H9 (cell line): ENCODE measurements at regions not wholly inside any gene's neighbourhood (a gene's known extent, or its start where the extent isn't known, plus 50 kb on each side); places are given as distances from the start of the nearest gene placed in this dataset.

Source experiments
- DNase-seq: peaks from one replicate; pipeline ENCODE4 v3.0.0-alpha.2; 2017
- H2AFZ ChIP-seq: one replicate; pipeline ENCODE4 v1.6.1; 2013; ENCODE audit warnings: mild to moderate bottlenecking, low read length, control low read depth, moderate library complexity
- H2AK5ac ChIP-seq: 2 replicates; pipeline ENCODE4 v1.6.1; 2013; ENCODE audit warnings: low read length, control low read depth, mixed read lengths; ENCODE audit not compliant: insufficient read length
- H2BK120ac ChIP-seq: one replicate; pipeline ENCODE4 v1.6.1; 2013; ENCODE audit warnings: low read depth, mild to moderate bottlenecking, low read length, control low read depth, inconsistent platforms; ENCODE audit not compliant: poor library complexity, severe bottlenecking
- H2BK12ac ChIP-seq: 2 replicates; pipeline ENCODE4 v1.6.1; 2013; ENCODE audit warnings: low read length, control low read depth, mixed read lengths, low read depth; ENCODE audit not compliant: insufficient read length
- H2BK15ac ChIP-seq: 2 replicates; pipeline ENCODE4 v1.6.1; 2013; ENCODE audit warnings: low read depth, low read length, control low read depth
- H2BK20ac ChIP-seq: one replicate; pipeline ENCODE4 v1.6.1; 2013; ENCODE audit warnings: low read depth, mild to moderate bottlenecking, low read length, control low read depth, inconsistent platforms; ENCODE audit not compliant: poor library complexity, severe bottlenecking
- H2BK5ac ChIP-seq: 2 replicates; pipeline ENCODE4 v1.6.1; 2013; ENCODE audit warnings: low read length, control low read depth, mixed read lengths; ENCODE audit not compliant: insufficient read length
- H3K14ac ChIP-seq: 2 replicates; pipeline ENCODE4 v1.6.1; 2013; ENCODE audit warnings: low read length, control low read depth; ENCODE audit not compliant: insufficient read depth
- H3K18ac ChIP-seq: 2 replicates; pipeline ENCODE4 v1.6.1; 2013; ENCODE audit warnings: low read depth, mild to moderate bottlenecking, mixed read lengths, low read length, control low read depth; ENCODE audit not compliant: insufficient read length
- H3K23ac ChIP-seq: 2 replicates; pipeline ENCODE4 v1.6.1; 2013; ENCODE audit warnings: low read length, control low read depth, mixed read lengths, low read depth; ENCODE audit not compliant: insufficient read length
- H3K23me2 ChIP-seq: 2 replicates; pipeline ENCODE4 v1.6.1; 2013; ENCODE audit warnings: low read depth, mild to moderate bottlenecking, mixed read lengths, low read length, control low read depth; ENCODE audit not compliant: insufficient read length, poor library complexity, severe bottlenecking
- H3K27ac ChIP-seq: 2 replicates; pipeline ENCODE4 v1.5.1; 2013; ENCODE audit warnings: low read length, control low read depth, mixed read lengths, low read depth; ENCODE audit not compliant: insufficient read length
- H3K27me3 ChIP-seq: 2 replicates; pipeline ENCODE4 v1.6.1; 2013; ENCODE audit warnings: low read length, control low read depth, inconsistent platforms; ENCODE audit not compliant: insufficient read depth
- H3K4ac ChIP-seq: 2 replicates; pipeline ENCODE4 v1.6.1; 2013; ENCODE audit warnings: low read depth, mild to moderate bottlenecking, control low read depth, inconsistent platforms, low read length, moderate library complexity
- H3K4me1 ChIP-seq: 2 replicates; pipeline ENCODE4 v1.6.1; 2013; ENCODE audit warnings: low read length, control low read depth, inconsistent platforms; ENCODE audit not compliant: insufficient read depth
- H3K4me2 ChIP-seq: 2 replicates; pipeline ENCODE4 v1.6.1; 2013; ENCODE audit warnings: low read length, control low read depth, mixed read lengths; ENCODE audit not compliant: insufficient read length, insufficient read depth
- H3K56ac ChIP-seq: 2 replicates; pipeline ENCODE4 v1.6.1; 2013; ENCODE audit warnings: low read depth, mild to moderate bottlenecking, mixed read lengths, low read length, control low read depth; ENCODE audit not compliant: insufficient read length
- H3K79me1 ChIP-seq: 2 replicates; pipeline ENCODE4 v1.6.1; 2013; ENCODE audit warnings: low read depth, mild to moderate bottlenecking, moderate library complexity, low read length, control low read depth, inconsistent platforms; ENCODE audit not compliant: insufficient read depth, poor library complexity, severe bottlenecking
- H3K79me2 ChIP-seq: 2 replicates; pipeline ENCODE4 v1.6.1; 2013; ENCODE audit warnings: low read length, control low read depth, inconsistent platforms; ENCODE audit not compliant: insufficient read depth
- H3K9ac ChIP-seq: 2 replicates; pipeline ENCODE4 v1.6.1; 2013; ENCODE audit warnings: low read length, control low read depth, mixed read lengths; ENCODE audit not compliant: insufficient read length; ENCODE audit errors: extremely low read depth
- H3K9me3 ChIP-seq: one replicate; pipeline ENCODE4 v1.6.1; 2013; ENCODE audit warnings: low read depth, low read length, inconsistent platforms; ENCODE audit not compliant: control insufficient read depth
- H3T11ph ChIP-seq: one replicate; pipeline ENCODE4 v1.6.1; 2013; ENCODE audit warnings: mild to moderate bottlenecking, low read length, control low read depth, inconsistent platforms
- H4K20me1 ChIP-seq: one replicate; pipeline ENCODE4 v1.6.1; 2013; ENCODE audit not compliant: control insufficient read depth, insufficient read length, insufficient read depth
- H4K5ac ChIP-seq: 2 replicates; pipeline ENCODE4 v1.6.1; 2013; ENCODE audit warnings: low read depth, mild to moderate bottlenecking, mixed read lengths, low read length, control low read depth; ENCODE audit not compliant: insufficient read length
- H4K8ac ChIP-seq: replicated peaks from 2 replicates; pipeline ENCODE4 v1.6.1; 2013; ENCODE audit warnings: low read length, control low read depth, mixed read lengths, low read depth; ENCODE audit not compliant: insufficient read length
- H4K91ac ChIP-seq: 2 replicates; pipeline ENCODE4 v1.6.1; 2013; ENCODE audit warnings: low read depth, mild to moderate bottlenecking, moderate library complexity, mixed read lengths, low read length, control low read depth; ENCODE audit not compliant: insufficient read length
- H3K27ac Mint-ChIP-seq, 3 experiments: 2 replicates in 2 of 3; 3 replicates in 1 of 3; pipeline ENCODE4 v1.8.0; 2020 to 2021; ENCODE audit warnings: mixed read lengths in 3 of 3, mild to moderate bottlenecking in 1 of 3, moderate library complexity in 1 of 3
- H3K27me3 Mint-ChIP-seq: 2 replicates; pipeline ENCODE4 v1.8.0; 2021; ENCODE audit warnings: low read depth, mild to moderate bottlenecking, moderate library complexity, mixed read lengths
- H3K36me3 Mint-ChIP-seq, 3 experiments: 2 replicates in 2 of 3; 3 replicates in 1 of 3; pipeline ENCODE4 v1.8.0; 2020 to 2021; ENCODE audit warnings: low read depth in 3 of 3, mixed read lengths in 3 of 3; ENCODE audit not compliant: insufficient read depth in 1 of 3
- H3K4me1 Mint-ChIP-seq, 2 experiments: 2 replicates each; pipeline ENCODE4 v1.8.0; 2020; ENCODE audit warnings: mixed read lengths in 2 of 2
- H3K4me3 Mint-ChIP-seq, 2 experiments: 2 replicates in 1 of 2; 3 replicates in 1 of 2; pipeline ENCODE4 v1.8.0; 2020 to 2021; ENCODE audit warnings: mild to moderate bottlenecking in 2 of 2, mixed read lengths in 2 of 2, moderate library complexity in 1 of 2
- H3K9me3 Mint-ChIP-seq, 2 experiments: 2 replicates in 1 of 2; 3 replicates in 1 of 2; pipeline ENCODE4 v1.8.0; 2020; ENCODE audit warnings: mild to moderate bottlenecking in 2 of 2, mixed read lengths in 2 of 2, moderate library complexity in 1 of 2
- CTCF ChIP-seq: fragments of 200-600 bp; sonication (generic); conservative IDR thresholded peaks from 3 replicates; pipeline ENCODE4 v1.8.0; 2021; ENCODE audit warnings: antibody characterized with exemption, mild to moderate bottlenecking
- WGBS: extraction: QIAGEN DNeasy Blood & Tissue Kit; methylation state at CpG from one replicate; pipeline ENCODE4 v1.1.7; 2013; ENCODE audit warnings: missing lambda C conversion rate, low lambda C conversion rate, mixed read lengths; ENCODE audit not compliant: insufficient read length; ENCODE audit errors: extremely low coverage; 5-methylcytosine and 5-hydroxymethylcytosine counted together

- Histone ChIP-seq H3K4ac (no peak overlapping the region), H3K9me3 (no peaks in the 10 kb centered on the region), H2BK5ac (no peak overlapping the region), H2BK20ac (no peak overlapping the region), H3T11ph (no peak overlapping the region), H3K4me1 (no peaks in the 10 kb centered on the region), H2BK120ac (no peak overlapping the region), H3K79me2 (no peaks in the 10 kb centered on the region), H3K79me1 (no peaks in the 10 kb centered on the region), H3K18ac (no peak overlapping the region), H3K23ac (no peak overlapping the region), H4K5ac (no peak overlapping the region), H3K27ac (no peak overlapping the region), H3K56ac (no peak overlapping the region), H3K9ac (no peak overlapping the region), H4K20me1 (no peaks in the 10 kb centered on the region), H3K14ac (no peak overlapping the region), H2BK12ac (no peak overlapping the region), H3K23me2 (no peaks in the 10 kb centered on the region), H2BK15ac (no peak overlapping the region), H4K8ac (no peak overlapping the region), H2AK5ac (no peak overlapping the region), H3K27me3 (no peaks in the 10 kb centered on the region), H2AFZ (no peak overlapping the region), H4K91ac (no peak overlapping the region), H3K4me2 (no peak overlapping the region)
- no peaks in the 10 kb centered on the region; a peak in 1 of 5 replicates for H3K9me3 Mint-ChIP-seq
- DNase-seq = no peak
- no CpG with 5 or more reads among the region's 3 CpGs for WGBS
- peaks cover 3% of the 10 kb centered on the region; the same call in 1 of the 2 replicates for H3K27me3 Mint-ChIP-seq
- H3K4me1 Mint-ChIP-seq = peaks cover 16 to 24% of the 10 kb centered on the region in 2 experiments
- H3K36me3 Mint-ChIP-seq = no peaks in the 10 kb centered on the region
- TF ChIP-seq CTCF = peak; percentile 50; the same call in 2 of the 3 replicates
- H3K4me3 Mint-ChIP-seq = no peak overlapping the region
- no peak overlapping the region for H3K27ac Mint-ChIP-seq
Measured at GRCh38 chr10:104505521-104506042, 135.5 kb upstream of the SORCS3 start.
